DOHH2 (cell line): ENCODE measurements at regions not wholly inside any gene's neighbourhood (a gene's known extent, or its start where the extent isn't known, plus 50 kb on each side); places are given as distances from the start of the nearest gene placed in this dataset.

Experiments used
- H3F3A ChIP-seq: fragments of 200-600 bp; sonication (generic), shearing (Covaris generic); 2 replicates; pipeline ENCODE4 v1.6.0; 2016; ENCODE audit warnings: antibody characterized with exemption, mild to moderate bottlenecking; ENCODE audit not compliant: control insufficient read depth, insufficient read depth
- H3K27ac ChIP-seq: fragments of 200-600 bp; sonication (generic); 2 replicates; pipeline ENCODE4 v1.5.1; 2014; ENCODE audit warnings: low read depth, mild to moderate bottlenecking, low read length, moderate library complexity
- H3K27me3 ChIP-seq: fragments of 200-600 bp; sonication (generic); 2 replicates; pipeline ENCODE4 v1.6.1; 2014; ENCODE audit warnings: mild to moderate bottlenecking, low read length, mixed read lengths; ENCODE audit not compliant: control insufficient read depth
- H3K36me3 ChIP-seq: fragments of 200-600 bp; sonication (generic); 2 replicates; pipeline ENCODE4 v1.6.1; 2014; ENCODE audit warnings: mild to moderate bottlenecking, low read length, moderate library complexity, mixed read lengths; ENCODE audit not compliant: control insufficient read depth
- H3K4me1 ChIP-seq: fragments of 200-600 bp; sonication (generic); 2 replicates; pipeline ENCODE4 v1.6.1; 2014; ENCODE audit warnings: mild to moderate bottlenecking, low read length, mixed read lengths; ENCODE audit not compliant: control insufficient read depth
- H3K4me2 ChIP-seq: fragments of 200-600 bp; sonication (generic); 2 replicates; pipeline ENCODE4 v1.6.0; 2014; ENCODE audit warnings: mild to moderate bottlenecking, low read length, moderate library complexity
- H3K4me3 ChIP-seq: fragments of 200-600 bp; sonication (generic); 2 replicates; pipeline ENCODE4 v1.5.1; 2014; ENCODE audit warnings: mild to moderate bottlenecking, low read length, mixed read lengths
- H3K79me2 ChIP-seq: fragments of 200-600 bp; sonication (generic); 2 replicates; pipeline ENCODE4 v1.6.1; 2014; ENCODE audit warnings: mild to moderate bottlenecking, low read length, mixed read lengths; ENCODE audit not compliant: control insufficient read depth
- H3K9me2 ChIP-seq: fragments of 200-600 bp; sonication (generic); replicated peaks from 2 replicates; pipeline ENCODE4 v1.6.1; 2014; ENCODE audit warnings: mild to moderate bottlenecking, low read length, mixed read lengths; ENCODE audit not compliant: control insufficient read depth
- H3K9me3 ChIP-seq: fragments of 200-600 bp; sonication (generic); 2 replicates; pipeline ENCODE4 v1.6.1; 2014; ENCODE audit warnings: antibody characterized with exemption, low read length, mixed read lengths; ENCODE audit not compliant: control insufficient read depth, insufficient read depth
- H4K20me1 ChIP-seq: fragments of 200-600 bp; sonication (generic); 2 replicates; pipeline ENCODE4 v1.6.0; 2014; ENCODE audit warnings: low read depth, mild to moderate bottlenecking, antibody characterized with exemption, low read length, moderate library complexity; ENCODE audit not compliant: control insufficient read depth, insufficient read depth
- CTCF ChIP-seq: fragments of 200-600 bp; sonication (generic); IDR thresholded peaks from one replicate; pipeline ENCODE4 v1.5.1; 2014; ENCODE audit warnings: antibody characterized with exemption, mild to moderate bottlenecking, low read depth, low read length; ENCODE audit not compliant: poor library complexity, severe bottlenecking
- EZH2phosphoT487 ChIP-seq: fragments of 200-600 bp; sonication (generic); IDR thresholded peaks from 2 replicates; pipeline ENCODE4 v1.6.1; 2017; ENCODE audit warnings: borderline replicate concordance, mild to moderate bottlenecking, antibody characterized with exemption, low read length, moderate library complexity, mixed read lengths

GRCh38 chr11:10941871-10942270 lies 84.0 kb upstream of the ZBED5 start:
- Histone ChIP-seq H3K27ac (no peak overlapping the region), H3K9me2 (no peaks in the 10 kb centered on the region), H4K20me1 (no peaks in the 10 kb centered on the region), H3K9me3 (no peaks in the 10 kb centered on the region), H3K36me3 (no peaks in the 10 kb centered on the region), H3K79me2 (no peaks in the 10 kb centered on the region), H3K4me1 (no peaks in the 10 kb centered on the region), H3K27me3 (peaks cover 28% of the 10 kb centered on the region), H3F3A (no peaks in the 10 kb centered on the region), H3K4me3 (no peak overlapping the region), H3K4me2 (no peak overlapping the region)
- TF ChIP-seq EZH2phosphoT487 = no peak
- TF ChIP-seq CTCF = no peak

GRCh38 chr11:10941414-10941813 lies 83.6 kb upstream of the ZBED5 start:
- Histone ChIP-seq H3K27me3 (peaks cover 28% of the 10 kb centered on the region), H3K9me2 (no peaks in the 10 kb centered on the region), H3K4me2 (no peak overlapping the region), H3K4me1 (no peaks in the 10 kb centered on the region), H3K4me3 (no peak overlapping the region), H4K20me1 (no peaks in the 10 kb centered on the region), H3K27ac (no peak overlapping the region), H3K9me3 (no peaks in the 10 kb centered on the region), H3K36me3 (no peaks in the 10 kb centered on the region), H3K79me2 (no peaks in the 10 kb centered on the region), H3F3A (no peaks in the 10 kb centered on the region)
- TF ChIP-seq EZH2phosphoT487 (no peak), CTCF (no peak)

- no peak overlapping the region for H3K4me2 ChIP-seq
- no peak for TF ChIP-seq CTCF
- no peak for TF ChIP-seq EZH2phosphoT487
- H3K4me1 ChIP-seq = peaks cover 8% of the 10 kb centered on the region
- H3K9me3 ChIP-seq = no peaks in the 10 kb centered on the region
- H3K27me3 ChIP-seq = peaks cover 20% of the 10 kb centered on the region
- H3K36me3 ChIP-seq = no peaks in the 10 kb centered on the region
- H3F3A ChIP-seq = no peaks in the 10 kb centered on the region
- H3K27ac ChIP-seq = no peak overlapping the region
- no peaks in the 10 kb centered on the region for H3K79me2 ChIP-seq
- H4K20me1 ChIP-seq = no peaks in the 10 kb centered on the region
- no peak overlapping the region for H3K4me3 ChIP-seq
- no peaks in the 10 kb centered on the region for H3K9me2 ChIP-seq
These were observed 81.0 kb upstream of the ZBED5 start for GRCh38 chr11:10938650-10939387.
